ENCODE measurements at regions not wholly inside any gene's neighbourhood (a gene's known extent, or its start where the extent isn't known, plus 50 kb on each side); places are given as distances from the start of the nearest gene placed in this dataset.

- TF ChIP-seq SKIL (IDR thresholded peaks at IDR 0.05; ENCODE audit: low read depth, poor library complexity, severe bottlenecking) (no peak), STAT3 (IDR thresholded peaks at IDR 0.05; ENCODE audit: low read depth, low read length) (no peak), FOXK2 (IDR thresholded peaks at IDR 0.05) (no peak), LARP7 (IDR thresholded peaks at IDR 0.05) (no peak), BCL11A (IDR thresholded peaks at IDR 0.05; ENCODE audit: low read depth, low read length) (no peak), KLF5 (IDR thresholded peaks at IDR 0.05; ENCODE audit: partially characterized antibody) (no peak), CREM (IDR thresholded peaks at IDR 0.05; ENCODE audit: low read depth) (no peak), RBBP5 (conservative IDR thresholded peaks at IDR 0.05) (no peak)
- TF ChIP-seq, protein P1, sequence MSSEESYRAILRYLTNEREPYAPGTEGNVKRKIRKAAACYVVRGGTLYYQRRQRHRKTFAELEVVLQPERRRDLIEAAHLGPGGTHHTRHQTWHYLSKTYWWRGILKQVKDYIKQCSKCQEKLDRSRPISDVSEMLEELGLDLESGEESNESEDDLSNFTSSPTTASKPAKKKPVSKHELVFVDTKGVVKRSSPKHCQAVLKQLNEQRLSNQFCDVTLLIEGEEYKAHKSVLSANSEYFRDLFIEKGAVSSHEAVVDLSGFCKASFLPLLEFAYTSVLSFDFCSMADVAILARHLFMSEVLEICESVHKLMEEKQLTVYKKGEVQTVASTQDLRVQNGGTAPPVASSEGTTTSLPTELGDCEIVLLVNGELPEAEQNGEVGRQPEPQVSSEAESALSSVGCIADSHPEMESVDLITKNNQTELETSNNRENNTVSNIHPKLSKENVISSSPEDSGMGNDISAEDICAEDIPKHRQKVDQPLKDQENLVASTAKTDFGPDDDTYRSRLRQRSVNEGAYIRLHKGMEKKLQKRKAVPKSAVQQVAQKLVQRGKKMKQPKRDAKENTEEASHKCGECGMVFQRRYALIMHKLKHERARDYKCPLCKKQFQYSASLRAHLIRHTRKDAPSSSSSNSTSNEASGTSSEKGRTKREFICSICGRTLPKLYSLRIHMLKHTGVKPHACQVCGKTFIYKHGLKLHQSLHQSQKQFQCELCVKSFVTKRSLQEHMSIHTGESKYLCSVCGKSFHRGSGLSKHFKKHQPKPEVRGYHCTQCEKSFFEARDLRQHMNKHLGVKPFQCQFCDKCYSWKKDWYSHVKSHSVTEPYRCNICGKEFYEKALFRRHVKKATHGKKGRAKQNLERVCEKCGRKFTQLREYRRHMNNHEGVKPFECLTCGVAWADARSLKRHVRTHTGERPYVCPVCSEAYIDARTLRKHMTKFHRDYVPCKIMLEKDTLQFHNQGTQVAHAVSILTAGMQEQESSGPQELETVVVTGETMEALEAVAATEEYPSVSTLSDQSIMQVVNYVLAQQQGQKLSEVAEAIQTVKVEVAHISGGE (CRISPR knock-in tag; IDR thresholded peaks at IDR 0.05) = no peak
These were observed 110.9 kb upstream of the PLXNC1 start (continued) for GRCh38 chr12:94037444-94037843.

- Histone ChIP-seq H3K36me3 (ENCODE audit: control insufficient read depth in 2 of 2, insufficient read depth in 2 of 2, low read length in 1 of 2) (no peaks in the 10 kb centered on the region), H3K4me1 (ENCODE audit: control insufficient read depth, insufficient read depth, low read length) (no peaks in the 10 kb centered on the region), H3K9ac (ENCODE audit: control insufficient read depth, insufficient read depth, low read length) (no peak overlapping the region), H3K27me3 (replicated peaks in 1 of 2; ENCODE audit: control insufficient read depth in 2 of 2, insufficient read depth in 2 of 2, low read length in 1 of 2) (no peaks in the 10 kb centered on the region; a peak in 2 of 4 replicates), H3K79me2 (ENCODE audit: control insufficient read depth, insufficient read depth, low read length) (no peaks in the 10 kb centered on the region), H3K9me3 (replicated peaks; ENCODE audit: control insufficient read depth, insufficient read depth, low read length) (no peaks in the 10 kb centered on the region; the same call in 2 of the 3 replicates), H3K27ac (ENCODE audit: control insufficient read depth, insufficient read depth) (no peak overlapping the region), H3K4me3 (no peak overlapping the region), H3K4me2 (ENCODE audit: control insufficient read depth, insufficient read depth) (no peak overlapping the region), H2AFZ (ENCODE audit: control insufficient read depth, low read depth, low read length) (no peak overlapping the region), H4K20me1 (ENCODE audit: control insufficient read depth, insufficient read depth) (no peaks in the 10 kb centered on the region)
- ChIA-PET SMC1A (ENCODE audit: uncharacterized antibody, unreplicated experiment) (no interaction called here), POLR2A (no interaction called here), CTCF (interaction anchor here (1.8 kb wide), 1 partner anchor 64 kb away, joined by 9 read pairs; no protein-coding TSS in a partner anchor), RAD21 (ENCODE audit: unreplicated experiment) (interaction anchor here (1.5 kb wide), 1 partner anchor 63 kb away, joined by 4 read pairs; no protein-coding TSS in a partner anchor)
- FAIRE-seq (no peak), ATAC-seq (no peak), DNase-seq (ENCODE audit: low read depth, low spot score) (no peak)
- in situ Hi-C loops (cut with MboI) (no loop called here), intact Hi-C loops (cut with micrococcal nuclease; ENCODE audit: unreplicated experiment) (no loop called here)
- BruUV-seq (replicated peaks) = no TSS peak
- WGBS (ENCODE audit: insufficient coverage, insufficient replicate concordance, low lambda C conversion rate, missing lambda C conversion rate) = 90% methylated on average over 1 of the region's 2 CpGs
- TF ChIP-seq, protein P1 (CRISPR knock-in tag; IDR thresholded peaks at IDR 0.05) = no peak
- TF ChIP-seq ZSCAN29 (IDR thresholded peaks at IDR 0.05) = no peak
- TF ChIP-seq STAT1 (conservative IDR thresholded peaks at IDR 0.05) = no peak
- TF ChIP-seq SRF (IDR thresholded peaks at IDR 0.05; ENCODE audit: low read depth in 2 of 2, low read length in 2 of 2) = no peak
- no peak for TF ChIP-seq IKZF1 (conservative IDR thresholded peaks at IDR 0.05)
- no peak for TF ChIP-seq SPI1 (IDR thresholded peaks at IDR 0.05; ENCODE audit: borderline replicate concordance, insufficient read depth, low read depth, low read length)
- TF ChIP-seq ESRRA (IDR thresholded peaks at IDR 0.05; ENCODE audit: low read length) = no peak
- no peak for TF ChIP-seq CBX3 (IDR thresholded peaks at IDR 0.05; ENCODE audit: borderline replicate concordance, low read depth)
- no peak for TF ChIP-seq SMAD5 (IDR thresholded peaks at IDR 0.05; ENCODE audit: low read depth)
These were observed 109.8 kb upstream of the PLXNC1 start for GRCh38 chr12:94038605-94039004.
